HG03565 (cell line): ENCODE measurements at regions not wholly inside any gene's neighbourhood (a gene's known extent, or its start where the extent isn't known, plus 50 kb on each side); places are given as distances from the start of the nearest gene placed in this dataset.
"Not testable (repeated sequence)": the region's sequence is repeated elsewhere in the genome, so short reads cannot be mapped to it uniquely, and the experiment has no call there.

Source experiments
- ATAC-seq: cut with Tn5 transposase; IDR thresholded peaks from one replicate; pipeline ENCODE4 v1.9.1; 2021; ENCODE audit warnings: mild to moderate bottlenecking, moderate library complexity; ENCODE audit not compliant: unreplicated experiment

- ATAC-seq = no peak
Observed at GRCh38 chr15:34651997-34652725, 68.7 kb upstream of the GOLGA8B start.

DNA sequence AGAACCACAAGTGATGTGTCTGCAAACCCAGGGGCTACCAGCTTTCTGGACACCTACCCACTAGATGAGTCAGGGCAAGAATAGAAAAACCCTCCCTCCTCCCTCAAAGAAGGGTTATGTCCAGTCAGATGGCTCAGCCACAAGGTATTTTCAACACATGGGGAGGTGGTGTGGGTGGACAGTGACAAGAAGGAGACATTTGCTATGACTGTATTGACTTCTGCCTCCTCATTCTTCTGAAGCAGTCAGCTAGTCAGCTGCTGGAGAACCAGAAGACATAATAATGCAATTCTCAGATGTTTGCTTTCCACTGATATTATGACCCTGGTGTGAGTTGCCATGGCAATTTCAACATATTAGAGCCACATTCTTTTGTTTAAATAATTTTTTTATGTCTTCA, 66.7 kb upstream of the GOLGA8B start:
- ATAC-seq = peak; percentile 70

DNA sequence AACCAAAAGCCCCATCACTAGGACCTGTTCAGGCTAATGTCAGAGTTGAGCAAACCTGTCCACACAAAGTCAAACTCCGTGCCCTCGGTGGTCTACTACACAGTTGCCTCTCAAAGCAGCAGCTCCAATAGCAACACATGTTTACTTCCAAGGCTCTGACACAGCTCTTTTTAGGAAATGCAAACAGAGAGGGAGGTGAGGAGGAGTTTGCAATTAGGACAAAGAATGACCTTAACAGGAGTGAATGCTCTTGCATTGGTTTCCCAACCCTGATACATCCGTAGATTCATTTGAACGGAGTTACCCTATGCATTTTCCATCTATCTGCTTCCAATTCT, 64.8 kb upstream of the GOLGA8B start:
- no peak for ATAC-seq

DNA sequence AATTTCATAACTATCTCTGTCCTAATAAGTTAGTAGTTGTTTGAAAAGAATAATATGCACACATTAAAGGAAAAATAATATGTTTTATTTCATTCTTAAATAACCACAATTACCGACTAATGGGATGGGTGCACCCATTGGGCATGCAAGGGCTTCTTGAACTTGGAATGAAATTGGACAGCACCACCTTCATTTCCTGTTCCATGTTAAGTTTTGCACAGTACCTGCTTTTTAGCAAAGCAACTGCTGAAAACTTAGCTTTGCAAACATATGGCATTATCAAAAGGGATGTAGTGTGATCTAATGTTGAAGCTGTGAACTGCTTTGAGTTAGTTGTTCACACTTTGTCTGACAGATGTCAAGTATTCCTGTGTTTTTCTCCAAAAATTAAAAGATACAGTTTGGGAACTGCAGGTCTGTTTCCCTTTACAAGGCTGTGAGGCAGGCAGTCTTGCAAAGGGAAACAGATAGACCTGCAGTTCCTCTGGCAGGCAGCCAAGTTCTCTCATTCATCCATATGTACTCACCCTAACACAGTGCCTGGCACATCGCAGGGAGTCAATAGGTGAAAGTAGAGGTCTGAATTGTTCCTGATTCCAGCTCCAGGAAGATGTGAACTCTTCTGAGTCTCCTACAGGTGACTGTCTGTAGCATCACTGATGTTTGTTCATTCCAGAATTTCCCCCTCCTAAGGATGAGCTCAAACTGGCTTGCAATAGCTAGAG, 64.3 kb upstream of the GOLGA8B start:
- no peak for ATAC-seq

DNA sequence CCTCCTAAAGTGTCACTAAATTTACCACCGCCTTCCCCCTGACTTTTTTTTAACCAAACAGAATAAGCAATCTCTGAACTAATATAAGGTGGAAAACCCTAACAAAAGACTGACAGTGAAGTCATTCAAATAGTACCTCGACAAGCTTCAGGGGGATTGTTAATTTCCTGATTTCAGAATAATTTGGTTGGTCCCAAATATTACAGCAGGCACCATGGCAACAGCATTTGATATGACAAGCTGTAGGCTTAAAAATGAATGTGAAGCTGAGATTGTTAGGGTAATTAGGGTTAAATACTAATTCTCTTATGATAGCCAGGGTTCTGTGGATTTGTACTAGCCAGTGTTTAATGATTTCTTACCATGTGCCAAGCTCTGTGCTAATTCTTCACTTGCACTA, 63.5 kb upstream of the GOLGA8B start:
- ATAC-seq = no peak

DNA sequence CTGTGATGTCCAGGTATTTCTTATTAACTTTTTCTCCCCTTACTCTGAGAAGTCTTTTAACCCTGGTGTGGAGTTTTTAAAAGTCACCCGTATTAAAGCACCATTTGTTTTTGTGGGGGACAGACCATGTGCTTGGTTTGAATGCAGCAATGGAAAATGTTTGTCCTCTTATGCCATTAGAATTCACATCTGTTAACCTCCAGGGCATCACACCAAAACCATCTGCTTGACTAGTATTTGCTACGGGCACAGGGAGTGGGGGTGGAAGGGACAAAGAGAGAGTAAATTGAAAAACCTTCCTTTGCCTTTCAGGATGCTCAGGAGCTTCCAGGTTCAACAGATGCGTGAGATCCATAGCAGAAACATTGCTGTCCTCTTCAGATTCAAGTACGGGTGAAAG, 61.4 kb upstream of the GOLGA8B start:
- no peak for ATAC-seq

DNA sequence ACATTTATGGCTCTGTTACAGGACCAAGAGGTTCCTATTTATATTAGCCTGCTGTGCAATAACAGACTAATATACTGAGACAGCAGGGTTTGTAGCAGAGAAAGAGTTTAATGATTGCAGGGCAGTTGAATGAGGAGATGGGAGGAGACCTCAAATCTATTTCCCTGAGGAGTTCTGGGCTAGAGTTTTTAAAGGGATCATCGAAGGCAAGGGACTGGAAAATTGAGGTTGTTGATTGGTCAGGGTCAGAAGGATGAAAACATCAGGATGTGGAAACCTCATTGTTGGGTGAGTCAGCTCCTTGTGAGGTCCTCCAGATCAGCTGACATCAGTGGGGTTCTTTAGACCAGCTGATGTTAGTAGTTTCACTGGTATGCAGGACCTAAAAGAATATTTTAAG, 60.6 kb upstream of the GOLGA8B start:
- no peak for ATAC-seq

DNA sequence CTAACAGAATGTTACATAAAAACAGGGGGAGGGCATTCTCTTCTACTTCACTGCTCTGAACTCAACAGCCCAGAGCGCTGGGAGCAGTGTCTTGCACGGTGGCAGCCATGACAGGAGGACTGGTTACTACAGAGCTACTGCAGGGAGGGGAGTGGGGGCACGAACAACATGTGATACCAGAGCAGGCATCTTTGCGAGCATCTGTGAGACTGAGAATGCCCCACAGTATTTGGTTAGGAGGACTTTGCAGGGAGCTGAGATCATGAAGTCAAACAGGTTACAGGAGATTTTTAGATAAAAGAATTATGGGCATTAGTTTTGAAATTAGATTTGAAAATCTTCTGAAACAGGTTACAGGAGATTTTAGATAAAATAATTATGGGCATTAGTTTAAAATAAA, 58.8 kb upstream of the GOLGA8B start:
- no peak for ATAC-seq

DNA sequence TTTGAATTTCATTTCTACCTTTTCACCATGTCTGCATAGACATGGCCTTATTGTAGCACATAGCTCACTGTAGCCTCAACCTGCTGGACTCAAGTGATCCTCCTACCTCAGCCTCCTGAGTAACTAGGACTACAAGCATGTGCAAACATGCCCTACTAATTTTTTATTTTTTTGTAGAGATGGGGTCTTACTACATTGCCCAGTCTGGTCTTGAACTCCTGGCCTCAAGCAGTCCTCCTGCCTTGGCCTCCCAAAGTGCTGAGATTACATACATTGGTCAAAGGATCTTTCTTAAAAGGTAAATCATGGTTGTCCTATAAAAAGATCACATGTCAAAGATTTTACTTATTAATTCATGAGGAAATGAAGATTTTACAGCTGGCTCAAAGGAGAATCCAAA, 57.2 kb upstream of the GOLGA8B start:
- no peak for ATAC-seq

- no peak for ATAC-seq
Observed at GRCh38 chr15:34637305-34637704, 53.9 kb upstream of the GOLGA8B start.

DNA sequence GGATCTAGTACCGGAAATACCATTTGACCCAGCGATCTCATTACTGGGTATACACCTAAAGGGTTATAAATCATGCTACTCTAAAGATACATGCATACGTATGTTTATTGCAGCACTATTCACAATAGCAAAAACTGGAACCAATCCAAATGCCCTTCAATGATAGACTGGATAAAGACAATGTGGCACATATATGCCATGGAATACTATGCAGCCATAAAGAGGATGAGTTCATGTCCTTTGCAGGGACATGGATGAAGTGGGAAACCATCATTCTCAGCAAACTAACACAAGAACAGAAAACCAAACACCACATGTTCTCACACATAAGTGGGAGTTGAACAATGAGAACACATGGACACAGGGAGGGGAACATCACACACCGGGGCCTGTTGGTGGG, 50.2 kb upstream of the GOLGA8B start:
- not testable (repeated sequence) for ATAC-seq
